ENCODE measurements at regions not wholly inside any gene's neighbourhood (a gene's known extent, or its start where the extent isn't known, plus 50 kb on each side); places are given as distances from the start of the nearest gene placed in this dataset.

- in situ Hi-C loops (cut with HindIII; ENCODE audit: low pct_ligation_motif_present, low sequenced_read_pairs), result no loop called here
- no peak for TF ChIP-seq CTCF (IDR thresholded peaks at IDR 0.05; ENCODE audit: low read depth, low read length, missing control alignments)
- Histone ChIP-seq H3K4me3 (ENCODE audit: low read depth, low read length) (no peak overlapping the region), H3K27me3 (replicated peaks) (no peaks in the 10 kb centered on the region), H3K27ac (no peak overlapping the region), H3K36me3 (replicated peaks) (no peaks in the 10 kb centered on the region)
- DNase-seq, result no peak
These were observed 59.6 kb upstream of the CDH13 start for GRCh38 chr16:82567175-82567574.

- no peaks in the 10 kb centered on the region for H3K27me3 ChIP-seq (replicated peaks)
- H3K4me3 ChIP-seq (ENCODE audit: low read depth, low read length), result no peak overlapping the region
- in situ Hi-C loops (cut with HindIII; ENCODE audit: low pct_ligation_motif_present, low sequenced_read_pairs), result no loop called here
- TF ChIP-seq CTCF (IDR thresholded peaks at IDR 0.05; ENCODE audit: low read depth, low read length, missing control alignments), result no peak
- H3K27ac ChIP-seq, result no peak overlapping the region
- no peaks in the 10 kb centered on the region for H3K36me3 ChIP-seq (replicated peaks)
- no peak for DNase-seq
These were observed 63.4 kb upstream of the CDH13 start for GRCh38 chr16:82563401-82563800.

- in situ Hi-C loops (cut with HindIII; ENCODE audit: low pct_ligation_motif_present, low sequenced_read_pairs), result no loop called here
- no peak for DNase-seq
- no peak for TF ChIP-seq CTCF (IDR thresholded peaks at IDR 0.05; ENCODE audit: low read depth, low read length, missing control alignments)
- H3K27ac ChIP-seq, result no peak overlapping the region
- H3K27me3 ChIP-seq (replicated peaks), result no peaks in the 10 kb centered on the region
- H3K36me3 ChIP-seq (replicated peaks), result no peaks in the 10 kb centered on the region
- no peak overlapping the region for H3K4me3 ChIP-seq (ENCODE audit: low read depth, low read length)
These were observed 64.5 kb upstream of the CDH13 start for GRCh38 chr16:82562183-82562683.

- no peak for TF ChIP-seq CTCF (IDR thresholded peaks at IDR 0.05; ENCODE audit: low read depth, low read length, missing control alignments)
- in situ Hi-C loops (cut with HindIII; ENCODE audit: low pct_ligation_motif_present, low sequenced_read_pairs), result no loop called here
These were observed 65.9 kb upstream of the CDH13 start for GRCh38 chr16:82560805-82561325.

GRCh38 chr16:82544378-82545160 is 82.2 kb upstream of the CDH13 start:
- in situ Hi-C loops (cut with HindIII; ENCODE audit: low pct_ligation_motif_present, low sequenced_read_pairs), result no loop called here
- no peak for DNase-seq
- H3K36me3 ChIP-seq (replicated peaks), result no peaks in the 10 kb centered on the region
- peaks cover 16% of the 10 kb centered on the region for H3K27me3 ChIP-seq (replicated peaks)
- no peak for TF ChIP-seq CTCF (IDR thresholded peaks at IDR 0.05; ENCODE audit: low read depth, low read length, missing control alignments)
- no peak overlapping the region for H3K27ac ChIP-seq
- H3K4me3 ChIP-seq (ENCODE audit: low read depth, low read length), result no peak overlapping the region

More at GRCh38 chr16:82560805-82561325, 65.9 kb upstream of the CDH13 start:
- Histone ChIP-seq H3K27ac (no peak overlapping the region), H3K27me3 (replicated peaks) (no peaks in the 10 kb centered on the region), H3K36me3 (replicated peaks) (no peaks in the 10 kb centered on the region), H3K4me3 (ENCODE audit: low read depth, low read length) (no peak overlapping the region)
- no peak for DNase-seq
